D721Med (cell line): ENCODE measurements at regions not wholly inside any gene's neighbourhood (a gene's known extent, or its start where the extent isn't known, plus 50 kb on each side); places are given as distances from the start of the nearest gene placed in this dataset.
"Not testable (repeated sequence)": the region's sequence is repeated elsewhere in the genome, so short reads cannot be mapped to it uniquely, and the experiment has no call there.

Source experiments
- DNase-seq: peaks from one replicate; pipeline ENCODE4 v3.0.0; 2011; ENCODE audit warnings: low spot score; ENCODE audit not compliant: insufficient read length
- FAIRE-seq: peaks from 2 replicates; lab custom pipeline; 2011; peaks lifted over from hg19 to GRCh38; lab: Jason Lieb, UNC
- CTCF ChIP-seq: IDR thresholded peaks from 2 replicates; pipeline ENCODE4 v1.5.1; 2012; ENCODE audit warnings: mild to moderate bottlenecking, control low read depth; ENCODE audit not compliant: insufficient read depth; ENCODE audit errors: missing control alignments

DNA sequence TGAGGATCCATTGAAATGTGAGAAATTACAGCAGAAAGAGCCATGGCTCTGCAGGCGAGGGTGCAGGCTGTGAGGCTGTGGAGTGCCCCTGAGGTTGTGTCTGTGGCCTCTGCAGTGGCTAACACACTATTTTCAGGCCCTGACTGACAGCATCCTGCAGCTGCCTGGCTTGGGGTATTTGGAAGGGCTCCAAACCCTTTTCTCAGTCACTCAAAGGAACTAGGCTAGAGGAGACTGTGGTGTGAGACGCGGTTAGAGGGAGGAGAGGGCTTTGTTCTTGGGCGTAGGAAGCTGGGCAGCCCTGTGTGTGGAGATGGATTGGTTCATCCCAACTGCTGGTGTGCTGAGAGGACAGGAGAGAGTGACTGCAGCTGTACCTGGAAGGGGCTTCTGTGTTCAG is 134.9 kb downstream of the RAMP3 start:
- DNase-seq (no peak), FAIRE-seq (no peak)
- no peak for TF ChIP-seq CTCF

GRCh38 chr7:45293295-45293942 is 135.8 kb downstream of the RAMP3 start:
- no peak for FAIRE-seq
- no peak for TF ChIP-seq CTCF
- no peak for DNase-seq

- no peak for TF ChIP-seq CTCF
- FAIRE-seq = no peak
Observed at GRCh38 chr7:45294559-45294958, 137.0 kb downstream of the RAMP3 start.

GRCh38 chr7:45295222-45295621 is 137.6 kb downstream of the RAMP3 start:
- TF ChIP-seq CTCF = no peak
- peak; percentile 34 for DNase-seq
- FAIRE-seq = peak; percentile 95

More at GRCh38 chr7:45294559-45294958, 137.0 kb downstream of the RAMP3 start:
- DNase-seq = no peak

- DNase-seq (no peak), FAIRE-seq (no peak)
Observed at GRCh38 chr7:45296748-45297147, 139.2 kb downstream of the RAMP3 start.

DNA sequence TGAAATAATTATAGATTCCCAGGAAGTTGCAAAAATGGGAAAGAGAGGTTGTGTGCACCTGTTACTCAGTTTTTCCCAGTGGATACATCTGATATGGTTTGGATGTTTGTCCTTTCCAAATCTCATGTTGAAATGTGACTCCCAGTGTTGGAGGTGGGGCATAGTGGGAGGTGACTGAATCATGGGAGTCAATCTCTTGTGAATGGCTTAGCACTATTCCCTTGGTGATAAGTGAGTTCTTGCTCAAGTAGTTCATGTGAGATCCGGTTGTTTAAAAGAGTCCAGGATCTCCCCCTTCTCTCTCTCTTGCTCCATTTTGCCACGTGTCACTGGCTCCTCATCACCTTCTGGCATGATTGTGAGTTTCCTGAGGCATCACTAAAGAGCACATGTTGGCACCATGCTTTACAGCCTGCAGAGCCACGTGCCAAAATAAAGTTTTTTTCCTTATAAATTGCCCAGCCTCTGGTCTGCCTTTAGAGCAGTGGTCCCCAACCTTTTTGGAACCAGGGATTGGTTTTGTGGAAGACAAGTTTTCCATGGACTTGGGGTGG is 149.2 kb downstream of the RAMP3 start:
- FAIRE-seq (no peak), DNase-seq (no peak)
- no peak for TF ChIP-seq CTCF

More at GRCh38 chr7:45296748-45297147, 139.2 kb downstream of the RAMP3 start:
- TF ChIP-seq CTCF = no peak

DNA sequence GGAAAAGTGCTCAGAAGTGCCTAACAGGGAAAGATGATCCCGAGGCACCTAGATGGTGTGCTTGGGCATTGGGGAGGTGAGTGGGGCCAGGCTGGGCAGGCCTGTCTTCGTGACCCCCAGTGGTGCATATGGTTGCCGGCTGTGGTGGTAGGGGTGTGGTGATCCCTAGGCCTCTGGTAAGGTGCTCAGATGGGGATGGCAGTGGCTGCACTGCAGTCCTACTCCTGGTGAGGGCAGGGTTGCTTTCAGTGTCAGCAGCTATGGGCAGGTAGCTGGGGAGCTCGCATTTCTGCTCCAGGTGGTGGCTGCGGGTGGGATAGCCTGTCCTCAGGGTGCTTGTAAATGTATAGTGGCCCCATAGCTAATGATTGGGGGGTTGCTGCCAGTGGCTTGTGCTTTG is 154.0 kb downstream of the RAMP3 start:
- no peak for FAIRE-seq
- no peak for TF ChIP-seq CTCF
- DNase-seq = no peak

DNA sequence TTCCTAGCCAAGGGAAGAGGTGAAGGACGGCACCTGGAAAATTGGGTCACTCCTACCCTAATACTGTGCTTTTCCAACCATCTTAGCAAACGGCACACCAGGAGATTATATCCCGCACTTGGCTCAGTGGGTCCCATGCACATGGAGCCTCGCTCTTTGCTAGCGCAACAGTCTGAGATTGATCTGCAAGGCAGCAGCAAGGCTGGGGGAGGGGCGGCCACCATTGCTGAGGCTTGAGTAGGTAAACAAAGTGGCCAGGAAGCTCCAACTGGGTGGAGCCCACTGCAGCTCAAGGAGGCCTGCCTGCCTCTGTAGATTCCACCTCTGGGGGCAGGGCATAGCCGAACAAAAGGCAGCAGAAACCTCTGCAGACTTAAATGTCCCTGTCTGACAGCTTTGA is 157.9 kb downstream of the RAMP3 start:
- DNase-seq, FAIRE-seq: not testable (repeated sequence)
